ENCODE measurements at regions not wholly inside any gene's neighbourhood (a gene's known extent, or its start where the extent isn't known, plus 50 kb on each side); places are given as distances from the start of the nearest gene placed in this dataset.
"Not testable (repeated sequence)": the region's sequence is repeated elsewhere in the genome, so short reads cannot be mapped to it uniquely, and the experiment has no call there.

GRCh38 chr7:25456467-25457171, 228.3 kb upstream of the NPVF start:
- Histone ChIP-seq H3K27me3 (no peaks in the 10 kb centered on the region), H3K36me3 (no peaks in the 10 kb centered on the region), H3K27ac (no peak overlapping the region), H3K4me1 (peaks cover 4 to 12% (median 10%) of the 10 kb centered on the region in 3 donors), H3K9me3 (no peaks in the 10 kb centered on the region), H3K4me3 (no peak overlapping the region)
- ATAC-seq (peak; percentile 77 to 92 (median 86)), FAIRE-seq (no peak), DNase-seq (peak in 4 of 6 donors; percentile 13 to 39 (median 24))
- TF ChIP-seq CTCF (IDR thresholded peaks at IDR 0.05) = no peak
- intact Hi-C loops (cut with DNase I) = no loop called here
- 22 to 26% methylated on average over 8 of the region's 8 CpGs for WGBS, 2 donors

DNA sequence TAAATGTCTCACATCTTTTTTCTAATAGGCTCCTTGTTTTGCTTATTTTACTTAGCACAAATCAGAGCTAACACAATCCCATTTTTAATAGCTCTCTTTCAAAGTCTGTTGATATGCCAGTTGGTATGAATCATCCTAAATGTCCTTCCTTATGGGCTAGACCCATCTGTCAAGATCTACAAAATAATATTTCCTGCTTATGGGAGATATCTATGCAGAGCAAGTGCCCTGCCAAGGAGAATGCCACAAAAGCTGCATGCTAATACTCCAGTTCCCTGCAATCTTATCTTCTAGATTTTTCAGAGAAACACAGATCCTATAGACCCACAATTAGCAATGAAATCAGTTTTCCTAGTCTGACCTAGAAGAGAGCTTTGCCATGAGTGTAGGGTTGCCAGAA, 230.8 kb upstream of the NPVF start:
- H3K27ac ChIP-seq = no peak overlapping the region
- intact Hi-C loops (cut with DNase I) = no loop called here
- no peak overlapping the region for H3K4me3 ChIP-seq
- TF ChIP-seq CTCF (IDR thresholded peaks at IDR 0.05) = no peak
- no peak for DNase-seq
- no peak for ATAC-seq
- H3K27me3 ChIP-seq = no peaks in the 10 kb centered on the region
- H3K36me3 ChIP-seq = no peaks in the 10 kb centered on the region
- FAIRE-seq = no peak
- no peaks in the 10 kb centered on the region for H3K9me3 ChIP-seq
- peaks cover 4 to 12% (median 10%) of the 10 kb centered on the region in 3 donors for H3K4me1 ChIP-seq

GRCh38 chr7:25460433-25460832, 232.1 kb upstream of the NPVF start:
- intact Hi-C loops (cut with DNase I) = no loop called here

DNA sequence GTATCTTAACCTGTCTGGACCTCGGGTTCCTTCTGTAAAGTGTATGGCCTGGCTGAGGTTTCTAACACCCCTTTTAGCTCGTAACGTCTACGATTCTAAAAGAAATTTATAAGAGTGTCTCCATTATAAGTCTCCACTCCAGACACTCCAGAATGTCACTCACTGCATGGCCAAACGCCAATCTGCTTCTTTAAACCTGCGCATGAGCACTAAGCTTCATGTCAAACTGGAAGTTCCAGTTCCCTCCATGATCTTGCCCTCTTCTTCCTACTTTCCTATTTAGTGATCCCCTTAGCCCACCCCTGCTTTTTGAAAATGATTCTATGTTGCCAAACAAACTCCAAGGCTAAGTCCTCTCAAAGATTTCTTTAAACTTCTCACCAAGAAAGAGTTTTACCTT, 241.4 kb upstream of the NPVF start:
- Histone ChIP-seq H3K27me3 (no peaks in the 10 kb centered on the region), H3K4me1 (no peaks in the 10 kb centered on the region), H3K36me3 (no peaks in the 10 kb centered on the region), H3K4me3 (no peak overlapping the region), H3K27ac (no peak overlapping the region), H3K9me3 (no peaks in the 10 kb centered on the region)
- no peak for TF ChIP-seq CTCF (IDR thresholded peaks at IDR 0.05)
- intact Hi-C loops (cut with DNase I) = no loop called here
- DNase-seq (no peak), FAIRE-seq (no peak), ATAC-seq (no peak)
- 77 to 79% methylated on average over 6 of the region's 6 CpGs for WGBS, 2 donors

More at GRCh38 chr7:25460433-25460832, 232.1 kb upstream of the NPVF start:
- Histone ChIP-seq H3K4me3 (no peak overlapping the region), H3K27ac (no peak overlapping the region), H3K36me3 (no peaks in the 10 kb centered on the region), H3K27me3 (no peaks in the 10 kb centered on the region), H3K9me3 (no peaks in the 10 kb centered on the region), H3K4me1 (peaks cover 4 to 12% (median 10%) of the 10 kb centered on the region in 3 donors)
- TF ChIP-seq CTCF (IDR thresholded peaks at IDR 0.05) = no peak
- no peak for FAIRE-seq
- ATAC-seq = no peak
- DNase-seq = no peak
- 63 to 67% methylated on average over 5 of the region's 5 CpGs for WGBS, 2 donors

DNA sequence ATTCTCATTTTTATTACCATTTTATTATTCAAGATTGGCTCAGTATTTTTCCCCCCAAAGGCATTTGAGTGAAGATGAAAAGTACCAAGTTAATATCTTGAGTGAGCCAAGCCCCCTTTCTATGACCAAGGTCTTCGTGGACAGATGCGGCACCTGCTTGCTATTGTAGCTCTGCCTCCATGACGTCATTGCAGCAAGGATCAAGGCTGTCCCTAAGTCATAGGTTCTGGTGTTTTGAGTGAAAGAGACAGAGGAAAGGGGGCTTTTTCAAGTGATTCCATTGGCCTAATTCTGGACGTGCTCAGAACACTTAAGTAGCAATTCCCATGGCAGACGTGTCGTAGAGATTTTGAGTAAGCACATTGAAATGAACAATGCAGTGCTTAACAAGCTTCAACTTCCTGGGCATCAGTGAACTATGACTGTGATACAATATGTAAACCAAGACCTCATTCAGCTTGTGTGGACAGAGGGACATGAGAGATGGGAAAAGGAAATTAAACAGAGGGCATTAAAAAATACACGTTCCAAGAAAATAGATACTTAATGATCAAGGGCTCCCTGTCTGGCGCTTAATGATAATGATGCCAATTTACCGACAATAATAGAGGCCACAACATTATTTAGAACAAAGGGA, 248.7 kb upstream of the NPVF start:
- no peaks in the 10 kb centered on the region for H3K4me1 ChIP-seq
- no peak for TF ChIP-seq CTCF (IDR thresholded peaks at IDR 0.05)
- no peak for FAIRE-seq
- H3K9me3 ChIP-seq = no peaks in the 10 kb centered on the region
- intact Hi-C loops (cut with DNase I) = no loop called here
- no peak overlapping the region for H3K4me3 ChIP-seq
- no peaks in the 10 kb centered on the region for H3K36me3 ChIP-seq
- no peak overlapping the region for H3K27ac ChIP-seq
- no peaks in the 10 kb centered on the region for H3K27me3 ChIP-seq
- DNase-seq = no peak
- ATAC-seq = no peak
- WGBS, 2 donors = 80 to 81% methylated on average over 9 of the region's 9 CpGs

GRCh38 chr7:25478221-25478620, 249.9 kb upstream of the NPVF start:
- H3K36me3 ChIP-seq; DNase-seq; H3K9me3 ChIP-seq; intact Hi-C loops (cut with DNase I); H3K4me3 ChIP-seq; H3K4me1 ChIP-seq; H3K27ac ChIP-seq; ATAC-seq; FAIRE-seq; H3K27me3 ChIP-seq: not testable (repeated sequence)
